Breast epithelium (tissue), 4 donors: ENCODE measurements at regions not wholly inside any gene's neighbourhood (a gene's known extent, or its start where the extent isn't known, plus 50 kb on each side); places are given as distances from the start of the nearest gene placed in this dataset.

Experiments used
- DNase-seq, 2 donors: peaks; one replicate each; pipeline ENCODE4 v3.0.0-alpha.2; 2019; ENCODE audit warnings: low spot score in 2 of 2
- H3K27ac ChIP-seq, 2 donors: fragments of 200-600 bp; sonication (generic) in 1 of 2; one replicate each; pipeline ENCODE4 v1.5.1; 2016 to 2019; ENCODE audit warnings: mild to moderate bottlenecking in 1 of 2
- H3K27me3 ChIP-seq, 2 donors: fragments of 200-600 bp; sonication (generic) in 1 of 2; one replicate each; pipeline versions ENCODE4 v1.5.1 to v1.6.0; 2017 to 2019; ENCODE audit warnings: control low read depth in 1 of 2, mild to moderate bottlenecking in 1 of 2
- H3K36me3 ChIP-seq: fragments of 200-600 bp; one replicate; pipeline ENCODE4 v1.5.1; 2019
- H3K4me1 ChIP-seq, 2 donors: fragments of 200-600 bp; sonication (generic); one replicate each; pipeline ENCODE4 v1.5.1; 2016 to 2019; ENCODE audit warnings: control low read depth in 1 of 2
- H3K4me3 ChIP-seq, 3 donors: fragments of 200-600 bp; sonication (generic); 1 replicate in 2 of 3; 2 replicates in 1 of 3; pipeline ENCODE4 v1.5.1; 2016 to 2019; ENCODE audit warnings: mild to moderate bottlenecking in 3 of 3, moderate library complexity in 2 of 3
- H3K9me3 ChIP-seq, 2 donors: fragments of 200-600 bp; sonication (generic) in 1 of 2; one replicate each; pipeline ENCODE4 v1.5.1; 2016 to 2019; ENCODE audit warnings: control low read depth in 1 of 2
- CTCF ChIP-seq, 3 donors: fragments of 450-650 bp; IDR thresholded peaks; one replicate each; pipeline ENCODE4 v1.5.1; 2016 to 2017; ENCODE audit warnings: antibody characterized with exemption in 3 of 3, mild to moderate bottlenecking in 3 of 3, moderate library complexity in 3 of 3
- POLR2A ChIP-seq: fragments of 450-650 bp; IDR thresholded peaks from one replicate; pipeline ENCODE4 v1.6.1; 2016; ENCODE audit warnings: antibody characterized with exemption, mild to moderate bottlenecking, moderate library complexity
- POLR2AphosphoS5 ChIP-seq, 3 donors: sonication (generic); formaldehyde crosslinking; IDR thresholded peaks; one replicate each; pipeline ENCODE4 v1.6.1; 2017; ENCODE audit warnings: antibody characterized with exemption in 3 of 3
- intact Hi-C: fragments of 100-400 bp; cut with DNase I; formaldehyde crosslinking; loops from one replicate; pipeline ENCODE4 v1.15.1; 2023; ENCODE audit warnings: low total_unique reads

GRCh38 chr7:125599387-125599786, 669.8 kb upstream of the POT1 start:
- no peak for DNase-seq
- H3K36me3 ChIP-seq = no peaks in the 10 kb centered on the region
- no peaks in the 10 kb centered on the region for H3K27me3 ChIP-seq
- H3K27ac ChIP-seq = no peak overlapping the region
- intact Hi-C loops = no loop called here
- H3K4me3 ChIP-seq = no peak overlapping the region
- no peak for TF ChIP-seq POLR2AphosphoS5 (IDR thresholded peaks at IDR 0.05)
- TF ChIP-seq CTCF (IDR thresholded peaks at IDR 0.05) = no peak
- no peak for TF ChIP-seq POLR2A
- no peaks in the 10 kb centered on the region for H3K4me1 ChIP-seq
- no peaks in the 10 kb centered on the region for H3K9me3 ChIP-seq

GRCh38 chr7:125592331-125592730, 662.7 kb upstream of the POT1 start:
- no peaks in the 10 kb centered on the region for H3K27me3 ChIP-seq
- no peaks in the 10 kb centered on the region for H3K4me1 ChIP-seq
- H3K27ac ChIP-seq = no peak overlapping the region
- intact Hi-C loops = no loop called here
- no peaks in the 10 kb centered on the region for H3K9me3 ChIP-seq
- DNase-seq = no peak
- TF ChIP-seq POLR2AphosphoS5 (IDR thresholded peaks at IDR 0.05) (no peak), CTCF (IDR thresholded peaks at IDR 0.05) (no peak), POLR2A (no peak)
- H3K4me3 ChIP-seq = no peak overlapping the region
- H3K36me3 ChIP-seq = no peaks in the 10 kb centered on the region

- Histone ChIP-seq H3K9me3 (no peaks in the 10 kb centered on the region), H3K4me3 (no peak overlapping the region), H3K27ac (no peak overlapping the region), H3K27me3 (no peaks in the 10 kb centered on the region), H3K4me1 (no peaks in the 10 kb centered on the region), H3K36me3 (no peaks in the 10 kb centered on the region)
- DNase-seq = no peak
- no peak for TF ChIP-seq POLR2A
- TF ChIP-seq POLR2AphosphoS5 (IDR thresholded peaks at IDR 0.05) = no peak
- TF ChIP-seq CTCF (IDR thresholded peaks at IDR 0.05) = no peak
- intact Hi-C loops = loop anchor here (10.0 kb wide), 1 partner anchor 592 kb away; no protein-coding TSS in a partner anchor
These were observed 643.5 kb upstream of the POT1 start for GRCh38 chr7:125573126-125573525.

- TF ChIP-seq POLR2AphosphoS5 (IDR thresholded peaks at IDR 0.05) (no peak), CTCF (IDR thresholded peaks at IDR 0.05) (no peak), POLR2A (no peak)
- Histone ChIP-seq H3K4me1 (no peaks in the 10 kb centered on the region), H3K4me3 (no peak overlapping the region), H3K9me3 (no peaks in the 10 kb centered on the region), H3K27ac (no peak overlapping the region), H3K27me3 (no peaks in the 10 kb centered on the region), H3K36me3 (no peaks in the 10 kb centered on the region)
- intact Hi-C loops = loop anchor here (10.0 kb wide), 1 partner anchor 592 kb away; no protein-coding TSS in a partner anchor
- DNase-seq = no peak
These were observed 642.8 kb upstream of the POT1 start for GRCh38 chr7:125572414-125572813.

GRCh38 chr7:125568799-125569198, 639.2 kb upstream of the POT1 start:
- no peak for TF ChIP-seq CTCF (IDR thresholded peaks at IDR 0.05)
- no peak for TF ChIP-seq POLR2A
- no peak for TF ChIP-seq POLR2AphosphoS5 (IDR thresholded peaks at IDR 0.05)
- Histone ChIP-seq H3K4me1 (no peaks in the 10 kb centered on the region), H3K9me3 (no peaks in the 10 kb centered on the region), H3K27ac (no peak overlapping the region), H3K4me3 (no peak overlapping the region), H3K36me3 (no peaks in the 10 kb centered on the region), H3K27me3 (no peaks in the 10 kb centered on the region)
- DNase-seq = no peak
- intact Hi-C loops = no loop called here
